Activated T-helper 9 cell treated with anti-CD3 and anti-CD28 coated beads, Interleukin-2, amount 50 U/mL, for 16 hours (primary cell): ENCODE measurements at regions not wholly inside any gene's neighbourhood (a gene's known extent, or its start where the extent isn't known, plus 50 kb on each side); places are given as distances from the start of the nearest gene placed in this dataset.
"Not testable (repeated sequence)": the region's sequence is repeated elsewhere in the genome, so short reads cannot be mapped to it uniquely, and the experiment has no call there.

Experiments used
- DNase-seq: peaks from one replicate; pipeline ENCODE4 v3.0.0-alpha.2; 2020; ENCODE audit warnings: low read depth

DNA sequence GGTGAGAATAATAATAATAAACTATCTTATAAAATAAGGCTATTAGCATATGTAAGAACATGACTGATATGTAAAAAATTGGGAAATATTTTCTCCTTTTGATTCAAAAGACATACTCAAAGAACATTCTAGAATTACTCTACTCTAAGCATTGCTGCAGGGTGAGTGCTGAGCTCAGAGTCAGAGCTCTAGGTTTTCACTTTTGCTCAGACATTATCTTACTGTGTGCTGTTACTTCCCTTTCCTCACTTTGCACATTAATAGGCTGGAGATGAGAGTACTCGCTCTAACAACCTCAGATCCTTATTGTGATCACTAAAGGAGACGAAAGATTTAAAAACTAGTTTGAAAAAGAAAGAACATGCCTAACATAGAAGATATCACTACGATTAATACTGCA is 99.4 kb upstream of the C9orf72 start:
- no peak for DNase-seq

- DNase-seq, result no peak
Observed at GRCh38 chr9:27673641-27674040, 100.4 kb upstream of the C9orf72 start.

- DNase-seq, result no peak
Observed at GRCh38 chr9:27675354-27675753, 102.1 kb upstream of the C9orf72 start.

- no peak for DNase-seq
Observed at GRCh38 chr9:27676827-27677226, 103.5 kb upstream of the C9orf72 start.

DNA sequence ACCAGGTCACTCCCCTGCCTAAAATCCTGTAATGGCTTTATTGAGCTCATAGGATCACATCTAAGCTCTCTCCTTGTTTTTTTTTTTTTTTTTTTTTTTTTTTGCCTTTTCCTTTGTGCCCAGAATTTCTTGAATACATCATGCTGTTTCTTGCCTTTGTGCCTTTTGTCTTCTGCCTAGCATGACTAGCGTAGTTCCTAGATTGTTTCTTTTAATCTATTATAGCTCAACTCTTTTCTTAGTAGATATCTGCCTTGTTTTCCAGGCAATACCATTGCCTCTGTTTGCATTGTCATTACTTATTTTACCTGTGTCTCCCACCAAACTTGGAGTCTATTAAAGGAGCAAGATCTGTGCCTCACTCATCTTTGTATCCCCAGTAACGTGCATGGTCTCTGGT is 106.1 kb upstream of the C9orf72 start:
- DNase-seq, result no peak

- no peak for DNase-seq
Observed at GRCh38 chr9:27683181-27683580, 109.9 kb upstream of the C9orf72 start.

DNA sequence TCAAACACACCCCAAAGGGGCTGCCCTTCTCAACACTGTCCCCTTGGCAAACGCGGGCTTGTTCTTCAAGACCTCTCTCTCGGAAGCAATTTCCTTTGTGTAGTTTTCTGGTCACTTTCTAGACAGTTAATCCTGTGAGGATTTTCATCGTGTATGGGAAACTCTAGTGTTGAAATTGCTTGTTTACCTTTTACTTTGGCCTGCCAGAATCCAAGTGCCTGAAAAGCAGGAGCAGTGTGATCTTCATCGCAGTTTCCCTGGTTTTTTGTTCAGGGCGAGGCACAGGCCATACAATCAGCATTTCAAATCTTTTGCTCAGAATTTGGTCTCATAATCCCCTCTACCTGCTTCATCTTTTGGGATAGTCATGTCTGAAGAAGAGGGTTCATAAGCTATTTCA is 115.7 kb upstream of the C9orf72 start:
- no peak for DNase-seq

- not testable (repeated sequence) for DNase-seq
Observed at GRCh38 chr9:27690816-27691215, 117.5 kb upstream of the C9orf72 start.

GRCh38 chr9:27699621-27700020 is 126.3 kb upstream of the C9orf72 start:
- DNase-seq, result no peak

GRCh38 chr9:27701016-27701415 is 127.7 kb upstream of the C9orf72 start:
- no peak for DNase-seq

- no peak for DNase-seq
Observed at GRCh38 chr9:27701587-27701986, 128.3 kb upstream of the C9orf72 start.

DNA sequence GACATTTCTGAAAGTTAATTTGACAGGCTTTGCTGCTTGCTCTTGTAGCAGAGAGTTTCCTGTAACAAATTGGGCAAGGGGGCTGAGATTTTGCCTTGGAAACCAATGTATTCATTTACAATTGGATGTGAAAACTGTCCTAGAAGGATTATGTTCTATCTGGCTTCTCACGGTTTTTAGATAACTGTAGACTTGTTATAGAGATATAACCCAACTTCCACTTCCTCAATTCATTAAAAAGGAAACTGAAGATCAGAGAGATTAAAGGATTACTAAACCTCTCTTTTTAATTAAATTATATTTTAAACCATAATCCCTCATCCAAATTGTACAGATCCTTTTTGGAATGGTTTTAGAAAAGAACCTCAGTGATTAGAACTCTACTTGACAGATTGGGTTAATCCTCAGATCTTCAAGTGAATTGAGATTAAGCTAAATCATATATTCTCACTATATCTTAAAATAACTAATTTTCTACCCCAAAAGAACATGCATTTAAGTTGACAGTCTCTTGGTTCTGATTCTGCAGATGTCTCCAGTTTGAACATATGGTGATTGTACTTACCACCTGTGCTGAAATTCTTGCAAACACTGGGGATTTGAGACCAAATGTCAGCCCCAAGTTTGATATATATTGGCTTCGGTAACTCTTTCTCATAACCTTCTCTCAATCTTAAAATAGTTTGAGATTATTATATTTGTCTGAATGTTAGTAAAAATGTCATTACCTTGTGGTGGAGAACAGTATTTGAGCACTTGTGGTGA is 130.1 kb upstream of the C9orf72 start:
- no peak for DNase-seq

- DNase-seq, result no peak
Observed at GRCh38 chr9:27711241-27711640, 138.0 kb upstream of the C9orf72 start.

DNA sequence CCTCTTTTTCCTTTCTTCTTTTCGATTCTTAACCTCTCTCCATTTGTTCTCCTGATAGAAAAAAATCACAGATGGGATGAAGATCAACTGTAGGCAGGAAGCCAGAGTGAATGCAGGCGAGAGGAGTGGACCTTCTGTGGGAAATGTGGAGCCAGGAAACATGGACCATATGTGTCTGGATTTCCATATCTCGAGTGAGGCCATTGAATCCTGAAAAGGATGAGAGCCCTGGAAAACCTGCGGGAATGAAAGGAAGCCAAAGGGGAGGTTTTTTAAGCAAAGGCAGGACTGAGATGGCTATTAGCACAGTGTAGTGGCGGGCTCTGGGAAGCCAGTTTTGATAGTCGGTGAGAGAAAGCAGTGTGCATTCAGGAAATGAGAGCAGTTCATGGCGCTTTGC is 139.5 kb upstream of the C9orf72 start:
- DNase-seq, result no peak

- no peak for DNase-seq
Observed at GRCh38 chr9:27714388-27714787, 141.1 kb upstream of the C9orf72 start.

- no peak for DNase-seq
Observed at GRCh38 chr9:27715651-27716050, 142.4 kb upstream of the C9orf72 start.

DNA sequence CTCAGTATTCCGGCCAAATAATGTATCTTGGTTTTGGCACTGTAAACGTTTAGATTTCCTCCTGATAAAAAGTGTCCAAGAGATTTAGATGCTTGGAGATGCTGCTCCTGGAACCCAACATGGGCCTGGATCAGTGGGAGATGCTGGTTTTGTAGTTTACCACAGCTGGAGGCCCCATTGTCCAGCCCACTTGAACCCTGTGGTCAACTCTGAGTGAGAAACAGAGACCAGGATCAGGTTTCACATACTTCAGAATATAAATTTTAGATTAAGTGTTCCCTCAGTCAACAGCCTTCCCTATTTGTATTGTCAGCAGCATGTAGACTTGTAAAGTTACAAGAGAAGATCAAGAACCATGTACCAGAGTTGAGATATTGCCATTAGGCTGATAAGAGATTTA is 144.7 kb upstream of the C9orf72 start:
- DNase-seq, result no peak

GRCh38 chr9:27719711-27720110 is 146.4 kb upstream of the C9orf72 start:
- no peak for DNase-seq

DNA sequence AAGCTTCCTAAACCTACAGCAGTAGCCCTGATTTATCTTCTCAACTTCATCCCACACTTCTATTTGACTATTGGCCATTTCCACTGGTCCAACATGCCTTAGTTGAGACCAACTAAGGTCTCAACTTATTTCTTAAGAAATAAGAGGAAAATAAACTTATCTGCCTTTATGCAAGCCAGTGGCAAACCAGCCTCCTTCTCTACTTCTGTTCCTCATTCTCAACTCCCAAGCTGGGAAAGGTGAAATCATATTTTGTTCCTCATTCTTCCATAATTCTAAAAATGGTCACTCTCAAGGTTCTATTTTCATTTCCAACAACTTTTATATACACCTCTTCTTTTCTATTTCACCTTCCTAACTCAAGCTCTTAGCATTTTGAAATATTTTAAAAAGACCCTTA is 149.6 kb upstream of the C9orf72 start:
- DNase-seq, result no peak

GRCh38 chr9:27726244-27727081 is 153.2 kb upstream of the C9orf72 start:
- no peak for DNase-seq

GRCh38 chr9:27732494-27732893 is 159.2 kb upstream of the C9orf72 start:
- no peak for DNase-seq

GRCh38 chr9:27743490-27743889 is 170.2 kb upstream of the C9orf72 start:
- DNase-seq, result no peak

DNA sequence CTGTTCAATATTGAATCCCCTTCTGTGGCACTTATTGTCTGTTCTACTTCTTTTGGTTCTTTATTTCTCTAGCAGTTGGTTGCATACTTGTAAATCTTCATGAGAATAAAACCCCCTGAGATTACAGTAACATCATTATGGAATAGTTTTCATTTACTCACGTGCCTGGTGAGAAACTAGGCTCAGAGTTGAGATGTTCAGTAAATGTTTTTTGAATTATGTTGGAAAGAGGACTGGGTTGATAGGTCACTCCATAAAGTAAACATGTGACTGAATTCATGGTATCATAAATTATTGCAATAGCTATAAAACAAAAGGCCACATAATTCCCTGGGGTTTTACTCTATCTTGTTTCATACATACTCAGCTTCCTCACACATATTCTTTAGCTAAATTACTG is 174.2 kb upstream of the C9orf72 start:
- DNase-seq, result no peak

DNA sequence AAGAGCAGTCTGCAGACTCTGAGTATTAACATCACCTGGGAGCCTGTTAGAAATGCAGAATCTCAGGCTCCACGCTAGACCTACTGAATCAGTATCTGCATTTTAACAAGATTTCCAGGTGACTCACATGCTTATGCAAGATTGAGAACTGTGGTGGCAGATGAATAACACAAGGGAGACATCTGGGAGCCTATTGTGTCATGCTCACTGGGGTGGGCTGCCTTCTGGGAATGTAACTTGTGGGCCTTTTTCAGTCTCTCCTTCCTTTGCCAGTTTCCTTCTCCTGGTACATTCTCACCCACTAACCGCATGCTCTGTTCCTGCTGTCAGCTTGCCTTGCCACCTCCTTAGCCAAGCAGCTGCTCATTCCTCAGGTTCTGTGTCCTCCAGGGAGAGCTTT is 176.6 kb upstream of the C9orf72 start:
- no peak for DNase-seq
